ENCODE measurements at regions not wholly inside any gene's neighbourhood (a gene's known extent, or its start where the extent isn't known, plus 50 kb on each side); places are given as distances from the start of the nearest gene placed in this dataset.

GRCh38 chr5:175037820-175038219 lies 313.4 kb downstream of the MSX2 start:
- no peak for DNase-seq (ENCODE audit: low read depth)
- TF ChIP-seq, protein P1, sequence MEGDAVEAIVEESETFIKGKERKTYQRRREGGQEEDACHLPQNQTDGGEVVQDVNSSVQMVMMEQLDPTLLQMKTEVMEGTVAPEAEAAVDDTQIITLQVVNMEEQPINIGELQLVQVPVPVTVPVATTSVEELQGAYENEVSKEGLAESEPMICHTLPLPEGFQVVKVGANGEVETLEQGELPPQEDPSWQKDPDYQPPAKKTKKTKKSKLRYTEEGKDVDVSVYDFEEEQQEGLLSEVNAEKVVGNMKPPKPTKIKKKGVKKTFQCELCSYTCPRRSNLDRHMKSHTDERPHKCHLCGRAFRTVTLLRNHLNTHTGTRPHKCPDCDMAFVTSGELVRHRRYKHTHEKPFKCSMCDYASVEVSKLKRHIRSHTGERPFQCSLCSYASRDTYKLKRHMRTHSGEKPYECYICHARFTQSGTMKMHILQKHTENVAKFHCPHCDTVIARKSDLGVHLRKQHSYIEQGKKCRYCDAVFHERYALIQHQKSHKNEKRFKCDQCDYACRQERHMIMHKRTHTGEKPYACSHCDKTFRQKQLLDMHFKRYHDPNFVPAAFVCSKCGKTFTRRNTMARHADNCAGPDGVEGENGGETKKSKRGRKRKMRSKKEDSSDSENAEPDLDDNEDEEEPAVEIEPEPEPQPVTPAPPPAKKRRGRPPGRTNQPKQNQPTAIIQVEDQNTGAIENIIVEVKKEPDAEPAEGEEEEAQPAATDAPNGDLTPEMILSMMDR (conservative IDR thresholded peaks at IDR 0.05; ENCODE audit: low read length): no peak
- no peak overlapping the region for H3K4me3 ChIP-seq (ENCODE audit: low read length)

- no peak overlapping the region for H3K4me3 ChIP-seq (ENCODE audit: low read length)
- TF ChIP-seq, protein P1 (conservative IDR thresholded peaks at IDR 0.05; ENCODE audit: low read length): no peak
- DNase-seq (ENCODE audit: low read depth): no peak
These were observed 311.6 kb downstream of the MSX2 start for GRCh38 chr5:175035882-175036533.

DNA sequence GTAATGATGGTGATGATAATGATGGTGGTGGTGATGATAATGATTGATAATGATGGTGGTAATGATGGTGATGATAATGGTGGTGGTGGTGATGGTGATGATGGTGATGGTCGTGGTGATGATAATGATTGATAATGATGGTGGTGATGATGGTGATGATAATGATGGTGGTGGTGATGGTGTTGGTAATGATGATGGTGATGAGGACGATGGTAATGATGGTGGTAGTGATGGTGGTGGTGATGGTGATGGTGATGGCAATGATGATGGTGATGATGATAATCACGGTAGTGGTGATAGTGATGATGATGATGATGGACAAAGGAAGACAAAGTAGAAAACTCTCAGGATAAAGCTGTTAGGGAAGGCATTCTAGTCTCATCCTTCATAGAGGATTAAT lies 310.5 kb downstream of the MSX2 start:
- DNase-seq (ENCODE audit: low read depth): no peak
- H3K4me3 ChIP-seq (ENCODE audit: low read length): no peak overlapping the region
- TF ChIP-seq, protein P1 (conservative IDR thresholded peaks at IDR 0.05; ENCODE audit: low read length): no peak

GRCh38 chr5:175032741-175033151 lies 308.4 kb downstream of the MSX2 start:
- TF ChIP-seq, protein P1 (conservative IDR thresholded peaks at IDR 0.05; ENCODE audit: low read length): no peak
- no peak overlapping the region for H3K4me3 ChIP-seq (ENCODE audit: low read length)
- no peak for DNase-seq (ENCODE audit: low read depth)

- DNase-seq (ENCODE audit: low read depth): no peak
- TF ChIP-seq, protein P1 (conservative IDR thresholded peaks at IDR 0.05; ENCODE audit: low read length): no peak
- no peak overlapping the region for H3K4me3 ChIP-seq (ENCODE audit: low read length)
These were observed 307.6 kb downstream of the MSX2 start for GRCh38 chr5:175032013-175032412.

DNA sequence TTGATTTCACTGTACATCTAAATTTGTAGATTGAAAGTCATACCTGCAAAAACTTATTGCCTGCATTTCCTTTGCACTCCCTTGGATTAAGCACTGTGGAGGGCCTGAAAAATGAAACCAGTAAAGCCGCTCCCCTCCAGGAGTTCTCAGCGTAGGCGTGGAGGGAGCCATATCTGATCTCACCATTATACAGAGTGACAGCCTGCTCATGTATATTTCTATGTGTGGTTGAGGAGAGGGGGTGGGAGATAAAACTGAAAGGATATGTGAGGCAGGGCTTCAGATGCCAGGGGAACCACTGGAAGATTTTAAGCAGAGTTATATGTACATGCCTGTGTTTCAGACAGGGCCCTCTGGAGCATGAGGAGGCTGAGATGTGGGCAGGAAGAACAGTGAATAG lies 303.0 kb downstream of the MSX2 start:
- DNase-seq (ENCODE audit: low read depth): no peak
- TF ChIP-seq, protein P1 (conservative IDR thresholded peaks at IDR 0.05; ENCODE audit: low read length): no peak
- H3K4me3 ChIP-seq (ENCODE audit: low read length): no peak overlapping the region

DNA sequence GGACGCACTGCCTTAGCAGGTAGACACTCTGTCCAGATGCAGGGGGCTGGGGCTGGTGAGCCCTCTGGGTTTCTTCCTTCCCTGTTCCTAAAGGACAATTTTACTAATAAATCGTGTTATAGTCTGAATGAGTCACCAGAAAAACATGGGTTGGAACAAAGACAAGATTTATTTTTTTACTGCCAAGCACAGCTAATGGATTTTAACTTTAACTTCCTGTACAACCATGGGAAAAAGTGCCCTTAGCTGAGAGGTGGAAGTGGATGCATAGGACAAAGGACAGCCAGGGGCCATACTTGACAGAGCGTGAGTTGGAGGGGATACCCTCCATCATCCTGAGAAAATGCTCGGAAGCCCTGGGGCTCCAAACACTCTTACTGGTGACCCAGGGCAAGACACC lies 300.7 kb downstream of the MSX2 start:
- no peak for DNase-seq (ENCODE audit: low read depth)
- no peak overlapping the region for H3K4me3 ChIP-seq (ENCODE audit: low read length)
- TF ChIP-seq, protein P1 (conservative IDR thresholded peaks at IDR 0.05; ENCODE audit: low read length): no peak
